ENCODE measurements at regions not wholly inside any gene's neighbourhood (a gene's known extent, or its start where the extent isn't known, plus 50 kb on each side); places are given as distances from the start of the nearest gene placed in this dataset.
"Not testable (repeated sequence)": the region's sequence is repeated elsewhere in the genome, so short reads cannot be mapped to it uniquely, and the experiment has no call there.

- Histone ChIP-seq H3K36me3 (no peaks in the 10 kb centered on the region), H3K9me3 (replicated peaks) (no peaks in the 10 kb centered on the region), H3K27me3 (no peaks in the 10 kb centered on the region), H3K27ac (no peak overlapping the region), H3K4me3 (no peak overlapping the region), H3K4me1 (no peaks in the 10 kb centered on the region)
- no peak for DNase-seq
Observed at GRCh38 chr4:164108971-164109370, 614.5 kb downstream of the TMA16 start.

- DNase-seq: no peak
- Histone ChIP-seq H3K27me3 (no peaks in the 10 kb centered on the region), H3K9me3 (replicated peaks) (no peaks in the 10 kb centered on the region), H3K27ac (no peak overlapping the region), H3K4me3 (no peak overlapping the region), H3K36me3 (no peaks in the 10 kb centered on the region), H3K4me1 (no peaks in the 10 kb centered on the region)
Observed at GRCh38 chr4:164109503-164109902, 615.0 kb downstream of the TMA16 start.

GRCh38 chr4:164115236-164115635, 620.7 kb downstream of the TMA16 start:
- no peaks in the 10 kb centered on the region for H3K27me3 ChIP-seq
- H3K4me1 ChIP-seq: no peaks in the 10 kb centered on the region
- H3K27ac ChIP-seq: no peak overlapping the region
- no peaks in the 10 kb centered on the region for H3K36me3 ChIP-seq
- no peak for DNase-seq
- H3K4me3 ChIP-seq: no peak overlapping the region
- H3K9me3 ChIP-seq (replicated peaks): no peaks in the 10 kb centered on the region

GRCh38 chr4:164116286-164116685, 621.8 kb downstream of the TMA16 start:
- no peak overlapping the region for H3K4me3 ChIP-seq
- DNase-seq: no peak
- H3K9me3 ChIP-seq (replicated peaks): no peaks in the 10 kb centered on the region
- no peaks in the 10 kb centered on the region for H3K27me3 ChIP-seq
- no peak overlapping the region for H3K27ac ChIP-seq
- no peaks in the 10 kb centered on the region for H3K4me1 ChIP-seq
- no peaks in the 10 kb centered on the region for H3K36me3 ChIP-seq

- DNase-seq: no peak
- H3K36me3 ChIP-seq: no peaks in the 10 kb centered on the region
- no peak overlapping the region for H3K27ac ChIP-seq
- no peaks in the 10 kb centered on the region for H3K4me1 ChIP-seq
- no peaks in the 10 kb centered on the region for H3K9me3 ChIP-seq (replicated peaks)
- H3K27me3 ChIP-seq: no peaks in the 10 kb centered on the region
- no peak overlapping the region for H3K4me3 ChIP-seq
Observed at GRCh38 chr4:164134388-164134787, 619.5 kb upstream of the SMIM31 start.

GRCh38 chr4:164136180-164136616, 617.7 kb upstream of the SMIM31 start:
- Histone ChIP-seq H3K36me3 (no peaks in the 10 kb centered on the region), H3K9me3 (replicated peaks) (no peaks in the 10 kb centered on the region), H3K27me3 (no peaks in the 10 kb centered on the region), H3K4me3 (no peak overlapping the region), H3K27ac (no peak overlapping the region), H3K4me1 (no peaks in the 10 kb centered on the region)
- DNase-seq: peak in 1 of 2 experiments; percentile 9

- no peaks in the 10 kb centered on the region for H3K36me3 ChIP-seq
- H3K27ac ChIP-seq: no peak overlapping the region
- no peak for DNase-seq
- H3K9me3 ChIP-seq (replicated peaks): no peaks in the 10 kb centered on the region
- H3K4me1 ChIP-seq: no peaks in the 10 kb centered on the region
- no peak overlapping the region for H3K4me3 ChIP-seq
- H3K27me3 ChIP-seq: no peaks in the 10 kb centered on the region
Observed at GRCh38 chr4:164138521-164138920, 615.4 kb upstream of the SMIM31 start.

GRCh38 chr4:164139291-164139690, 614.6 kb upstream of the SMIM31 start:
- Histone ChIP-seq H3K27ac (no peak overlapping the region), H3K4me1 (no peaks in the 10 kb centered on the region), H3K36me3 (no peaks in the 10 kb centered on the region), H3K9me3 (replicated peaks) (no peaks in the 10 kb centered on the region), H3K27me3 (no peaks in the 10 kb centered on the region), H3K4me3 (no peak overlapping the region)
- DNase-seq: peak in 1 of 2 experiments; percentile 23

GRCh38 chr4:164141755-164142375, 612.1 kb upstream of the SMIM31 start:
- H3K4me3 ChIP-seq, H3K36me3 ChIP-seq, DNase-seq: not testable (repeated sequence)

GRCh38 chr4:164154416-164154815, 599.5 kb upstream of the SMIM31 start:
- DNase-seq: no peak
- no peaks in the 10 kb centered on the region for H3K36me3 ChIP-seq
- no peak overlapping the region for H3K4me3 ChIP-seq
- H3K27ac ChIP-seq: no peak overlapping the region
- H3K9me3 ChIP-seq (replicated peaks): no peaks in the 10 kb centered on the region
- H3K4me1 ChIP-seq: no peaks in the 10 kb centered on the region
- H3K27me3 ChIP-seq: no peaks in the 10 kb centered on the region

More at GRCh38 chr4:164141755-164142375, 612.1 kb upstream of the SMIM31 start:
- H3K9me3 ChIP-seq (replicated peaks); H3K4me1 ChIP-seq; H3K27ac ChIP-seq; H3K27me3 ChIP-seq: not testable (repeated sequence)

- DNase-seq: no peak
Observed at GRCh38 chr4:164169591-164169990, 584.3 kb upstream of the SMIM31 start.

GRCh38 chr4:164177153-164177552, 576.8 kb upstream of the SMIM31 start:
- H3K36me3 ChIP-seq: no peaks in the 10 kb centered on the region
- H3K27ac ChIP-seq: no peak overlapping the region
- H3K27me3 ChIP-seq: no peaks in the 10 kb centered on the region
- H3K4me3 ChIP-seq: no peak overlapping the region
- DNase-seq: peak in 1 of 2 experiments; percentile 13
- H3K9me3 ChIP-seq (replicated peaks): no peaks in the 10 kb centered on the region
- no peaks in the 10 kb centered on the region for H3K4me1 ChIP-seq

More at GRCh38 chr4:164169591-164169990, 584.3 kb upstream of the SMIM31 start:
- Histone ChIP-seq H3K27me3 (no peaks in the 10 kb centered on the region), H3K4me3 (no peak overlapping the region), H3K9me3 (replicated peaks) (no peaks in the 10 kb centered on the region), H3K36me3 (no peaks in the 10 kb centered on the region), H3K27ac (no peak overlapping the region), H3K4me1 (no peaks in the 10 kb centered on the region)

GRCh38 chr4:164177753-164178152, 576.2 kb upstream of the SMIM31 start:
- Histone ChIP-seq H3K27ac (no peak overlapping the region), H3K4me1 (no peaks in the 10 kb centered on the region), H3K4me3 (no peak overlapping the region), H3K36me3 (no peaks in the 10 kb centered on the region), H3K27me3 (no peaks in the 10 kb centered on the region), H3K9me3 (replicated peaks) (no peaks in the 10 kb centered on the region)
- no peak for DNase-seq

- no peak for DNase-seq
- H3K4me3 ChIP-seq: no peak overlapping the region
- H3K27ac ChIP-seq: no peak overlapping the region
- no peaks in the 10 kb centered on the region for H3K36me3 ChIP-seq
- no peaks in the 10 kb centered on the region for H3K9me3 ChIP-seq (replicated peaks)
- no peaks in the 10 kb centered on the region for H3K4me1 ChIP-seq
- H3K27me3 ChIP-seq: no peaks in the 10 kb centered on the region
Observed at GRCh38 chr4:164188236-164188635, 565.7 kb upstream of the SMIM31 start.

- Histone ChIP-seq H3K36me3 (no peaks in the 10 kb centered on the region), H3K4me1 (no peaks in the 10 kb centered on the region), H3K4me3 (no peak overlapping the region), H3K27ac (no peak overlapping the region), H3K9me3 (replicated peaks) (no peaks in the 10 kb centered on the region), H3K27me3 (no peaks in the 10 kb centered on the region)
- DNase-seq: no peak
Observed at GRCh38 chr4:164192844-164193243, 561.1 kb upstream of the SMIM31 start.

GRCh38 chr4:164193676-164194075, 560.3 kb upstream of the SMIM31 start:
- no peaks in the 10 kb centered on the region for H3K9me3 ChIP-seq (replicated peaks)
- H3K27me3 ChIP-seq: no peaks in the 10 kb centered on the region
- H3K36me3 ChIP-seq: no peaks in the 10 kb centered on the region
- H3K27ac ChIP-seq: no peak overlapping the region
- no peak for DNase-seq
- H3K4me1 ChIP-seq: no peaks in the 10 kb centered on the region
- H3K4me3 ChIP-seq: no peak overlapping the region
